ENCODE measurements at regions not wholly inside any gene's neighbourhood (a gene's known extent, or its start where the extent isn't known, plus 50 kb on each side); places are given as distances from the start of the nearest gene placed in this dataset.

DNA sequence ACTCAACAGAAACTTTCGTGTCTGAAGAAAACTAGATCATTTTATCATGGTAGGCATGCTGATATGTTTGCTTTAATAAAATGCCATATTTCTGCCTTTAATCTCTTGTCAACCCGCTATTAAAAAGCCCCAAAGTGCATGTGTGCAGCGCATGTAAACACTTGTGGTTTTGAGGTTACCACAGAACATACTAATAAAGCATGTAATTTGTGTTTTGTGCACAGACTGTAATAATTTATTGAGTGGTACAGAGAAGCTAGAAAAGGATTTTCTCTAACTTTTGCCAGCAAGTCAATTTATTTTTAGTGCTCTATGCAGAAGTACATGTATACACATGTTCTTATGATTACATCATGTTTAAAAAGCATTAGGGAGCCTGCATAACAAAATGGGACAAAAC lies 349.9 kb upstream of the SLC35B3 start:
- Histone ChIP-seq H3K4me3 (no peak overlapping the region), H3K4me1 (no peaks in the 10 kb centered on the region), H3K27me3 (no peaks in the 10 kb centered on the region), H3K27ac (no peak overlapping the region), H3K36me3 (no peaks in the 10 kb centered on the region), H3K9me3 (no peaks in the 10 kb centered on the region)
- WGBS, 2 donors = 83 to 92% methylated on average over 3 of the region's 3 CpGs
- intact Hi-C loops (cut with DNase I) = no loop called here
- TF ChIP-seq CTCF (IDR thresholded peaks at IDR 0.05) = no peak
- ATAC-seq (no peak), DNase-seq (no peak)

- Histone ChIP-seq H3K9me3 (no peaks in the 10 kb centered on the region), H3K4me1 (no peaks in the 10 kb centered on the region), H3K36me3 (no peaks in the 10 kb centered on the region), H3K27me3 (no peaks in the 10 kb centered on the region), H3K4me3 (no peak overlapping the region), H3K27ac (no peak overlapping the region)
- intact Hi-C loops (cut with DNase I) = no loop called here
- ATAC-seq = no peak
- DNase-seq = no peak
- TF ChIP-seq CTCF (IDR thresholded peaks at IDR 0.05) = no peak
Observed at GRCh38 chr6:8783191-8783590, 347.8 kb upstream of the SLC35B3 start.

DNA sequence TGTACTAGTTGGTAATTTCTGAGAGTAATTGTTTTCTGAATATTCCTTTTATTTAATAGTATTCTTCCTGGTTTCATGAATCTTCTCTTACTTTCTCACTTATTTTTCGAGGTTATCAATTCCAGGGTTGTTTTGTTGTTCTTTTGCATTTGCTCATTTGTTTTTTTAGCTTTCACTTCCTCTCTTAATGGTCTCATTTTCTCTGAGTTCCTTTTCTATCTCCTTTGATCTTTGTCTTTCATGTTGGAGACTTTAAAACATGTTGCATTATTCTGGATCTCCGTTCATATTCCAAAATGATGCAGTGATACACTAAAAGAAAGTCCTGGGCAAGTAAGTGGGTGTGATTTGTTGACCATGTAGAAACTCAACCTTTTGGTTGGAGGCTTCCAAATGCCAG lies 345.3 kb upstream of the SLC35B3 start:
- 67 to 91% methylated on average over 2 of the region's 2 CpGs for WGBS, 2 donors
- no peak for ATAC-seq
- H3K4me3 ChIP-seq = no peak overlapping the region
- no peaks in the 10 kb centered on the region for H3K27me3 ChIP-seq
- no peak for TF ChIP-seq CTCF (IDR thresholded peaks at IDR 0.05)
- no peaks in the 10 kb centered on the region for H3K4me1 ChIP-seq
- no peak overlapping the region for H3K27ac ChIP-seq
- no peaks in the 10 kb centered on the region for H3K9me3 ChIP-seq
- DNase-seq = no peak
- H3K36me3 ChIP-seq = no peaks in the 10 kb centered on the region
- intact Hi-C loops (cut with DNase I) = no loop called here

- no peaks in the 10 kb centered on the region for H3K36me3 ChIP-seq
- no peak for TF ChIP-seq CTCF (IDR thresholded peaks at IDR 0.05)
- no peaks in the 10 kb centered on the region for H3K27me3 ChIP-seq
- H3K9me3 ChIP-seq = no peaks in the 10 kb centered on the region
- ATAC-seq (peak in 2 of 8 donors; percentile 50 to 56), DNase-seq (no peak)
- intact Hi-C loops (cut with DNase I) = no loop called here
- peaks cover 0 to 10% (median 0%) of the 10 kb centered on the region in 9 donors for H3K4me1 ChIP-seq
- H3K4me3 ChIP-seq = no peak overlapping the region
- no peak overlapping the region for H3K27ac ChIP-seq
- WGBS, 2 donors = 23 to 29% methylated on average over 1 of the region's 1 CpG
Observed at GRCh38 chr6:8764733-8765132, 329.4 kb upstream of the SLC35B3 start.

GRCh38 chr6:8760951-8761350 lies 325.6 kb upstream of the SLC35B3 start:
- H3K9me3 ChIP-seq = no peaks in the 10 kb centered on the region
- no peak for TF ChIP-seq CTCF (IDR thresholded peaks at IDR 0.05)
- H3K36me3 ChIP-seq = no peaks in the 10 kb centered on the region
- no peak overlapping the region for H3K27ac ChIP-seq
- ATAC-seq (no peak), DNase-seq (no peak)
- H3K4me1 ChIP-seq = peaks cover 0 to 10% (median 0%) of the 10 kb centered on the region in 9 donors
- intact Hi-C loops (cut with DNase I) = no loop called here
- WGBS, 2 donors = 69 to 73% methylated on average over 1 of the region's 1 CpG
- no peak overlapping the region for H3K4me3 ChIP-seq
- H3K27me3 ChIP-seq = no peaks in the 10 kb centered on the region
